GM23338 (cell line): ENCODE measurements at regions not wholly inside any gene's neighbourhood (a gene's known extent, or its start where the extent isn't known, plus 50 kb on each side); places are given as distances from the start of the nearest gene placed in this dataset.
A peak's percentile ranks its signal among the peaks of the same experiment; 100 is the strongest.

Experiments used
- ATAC-seq: fragments of 200-7000 bp; cut with Tn5 transposase; 3 replicates; pipeline ENCODE4 v1.9.1; 2020
- DNase-seq: peaks from one replicate; pipeline ENCODE4 v3.0.0-alpha.2; 2015; ENCODE audit warnings: low spot score
- H2AFZ ChIP-seq: fragments of 200-600 bp; sonication (generic); 2 replicates; pipeline ENCODE4 v1.8.0; 2016; ENCODE audit warnings: antibody characterized with exemption, mild to moderate bottlenecking, moderate library complexity
- H3F3A ChIP-seq: fragments of 200-600 bp; sonication (generic); replicated peaks from 2 replicates; pipeline ENCODE4 v1.8.0; 2017; ENCODE audit warnings: antibody characterized with exemption, mixed run types, low read depth
- H3K27ac ChIP-seq: fragments of 200-600 bp; sonication (generic); 2 replicates; pipeline ENCODE4 v1.6.1; 2016; ENCODE audit warnings: low read depth
- H3K27me3 ChIP-seq: fragments of 200-600 bp; sonication (generic); 2 replicates; pipeline ENCODE4 v1.8.0; 2016; ENCODE audit warnings: mild to moderate bottlenecking, mixed run types, moderate library complexity; ENCODE audit not compliant: insufficient read depth
- H3K36me3 ChIP-seq: fragments of 200-600 bp; sonication (generic); 2 replicates; pipeline ENCODE4 v1.8.0; 2016; ENCODE audit warnings: mild to moderate bottlenecking; ENCODE audit not compliant: insufficient read depth
- H3K4me1 ChIP-seq: fragments of 200-600 bp; sonication (generic); 2 replicates; pipeline ENCODE4 v1.8.0; 2016; ENCODE audit warnings: mild to moderate bottlenecking, moderate library complexity; ENCODE audit not compliant: insufficient read depth
- H3K4me2 ChIP-seq: fragments of 200-600 bp; sonication (generic); 2 replicates; pipeline ENCODE4 v1.7.1; 2017; ENCODE audit warnings: mixed run types
- H3K4me3 ChIP-seq: fragments of 200-600 bp; sonication (generic); 2 replicates; pipeline ENCODE4 v1.6.1; 2016; ENCODE audit warnings: mixed run types
- H3K79me2 ChIP-seq: fragments of 200-600 bp; sonication (generic); replicated peaks from 2 replicates; pipeline ENCODE4 v1.8.0; 2017; ENCODE audit warnings: mild to moderate bottlenecking; ENCODE audit not compliant: insufficient read depth
- H3K9me2 ChIP-seq: fragments of 200-600 bp; sonication (generic); 2 replicates; pipeline ENCODE4 v1.8.0; 2017; ENCODE audit not compliant: insufficient read depth
- H4K20me1 ChIP-seq: fragments of 200-600 bp; sonication (generic); replicated peaks from 2 replicates; pipeline ENCODE4 v1.8.0; 2017; ENCODE audit warnings: mild to moderate bottlenecking; ENCODE audit not compliant: insufficient read depth
- H3K27ac Mint-ChIP-seq: 2 replicates; pipeline ENCODE4 v1.8.0; 2020; ENCODE audit warnings: inconsistent platforms, mild to moderate bottlenecking, moderate library complexity, mixed read lengths
- H3K27me3 Mint-ChIP-seq: 3 replicates; pipeline ENCODE4 v1.8.0; 2022; ENCODE audit warnings: low read depth, mild to moderate bottlenecking, moderate library complexity, mixed read lengths, inconsistent platforms; ENCODE audit not compliant: insufficient read depth, poor library complexity
- H3K36me3 Mint-ChIP-seq: 3 replicates; pipeline ENCODE4 v1.8.0; 2021; ENCODE audit warnings: low read depth, mild to moderate bottlenecking, inconsistent platforms, moderate library complexity, mixed read lengths
- H3K4me1 Mint-ChIP-seq: 3 replicates; pipeline ENCODE4 v1.8.0; 2020; ENCODE audit warnings: mild to moderate bottlenecking, inconsistent platforms, mixed read lengths
- H3K4me3 Mint-ChIP-seq: 3 replicates; pipeline ENCODE4 v1.8.0; 2021; ENCODE audit warnings: moderate library complexity, mild to moderate bottlenecking, inconsistent platforms, mixed read lengths
- H3K9me3 Mint-ChIP-seq: 3 replicates; pipeline ENCODE4 v1.8.0; 2020; ENCODE audit warnings: moderate library complexity, mild to moderate bottlenecking, inconsistent platforms, mixed read lengths
- CTCF ChIP-seq, 2 experiments: fragments of 200-600 bp in 1 of 2; sonication (generic) in 1 of 2; conservative IDR thresholded peaks; 2 replicates each; pipeline versions ENCODE4 v1.5.1 to v1.6.1; 2016 to 2017; ENCODE audit warnings: antibody characterized with exemption in 2 of 2, low read depth in 2 of 2, mild to moderate bottlenecking in 2 of 2, moderate library complexity in 1 of 2
- ETS1 ChIP-seq: IDR thresholded peaks from 2 replicates; pipeline ENCODE4 v1.6.1; 2016; ENCODE audit warnings: antibody characterized with exemption
- JUNB ChIP-seq: IDR thresholded peaks from one replicate; pipeline ENCODE4 v1.6.1; 2016; ENCODE audit warnings: antibody characterized with exemption; ENCODE audit not compliant: unreplicated experiment
- POLR2AphosphoS5 ChIP-seq: IDR thresholded peaks from 2 replicates; pipeline ENCODE4 v1.6.1; 2016; ENCODE audit warnings: antibody characterized with exemption, low read depth
- REST ChIP-seq: IDR thresholded peaks from one replicate; pipeline ENCODE4 v1.6.1; 2018; ENCODE audit warnings: antibody characterized with exemption; ENCODE audit not compliant: unreplicated experiment
- ZNF462 ChIP-seq: fragments of 250-450 bp; sonication (Bioruptor Pico); IDR thresholded peaks from 2 replicates; pipeline ENCODE4 v1.5.0; 2020; ENCODE audit warnings: mild to moderate bottlenecking, moderate library complexity

- H2AFZ ChIP-seq, result no peak overlapping the region
- H3K79me2 ChIP-seq, result no peaks in the 10 kb centered on the region
- TF ChIP-seq JUNB, result no peak
- no peak for TF ChIP-seq POLR2AphosphoS5
- peak; percentile 91 to 92 for TF ChIP-seq CTCF (conservative IDR thresholded peaks at IDR 0.05; ENCODE audit: low read depth in 2 of 2)
- TF ChIP-seq REST, result no peak
- no peak for TF ChIP-seq ZNF462 (CRISPR knock-in tag)
- no peak for TF ChIP-seq ETS1
- H3K4me3 Mint-ChIP-seq, result no peak overlapping the region
- H3K27ac ChIP-seq, result no peak overlapping the region
- no peaks in the 10 kb centered on the region for H3K9me2 ChIP-seq
- peak; percentile 91 for DNase-seq
- peaks cover 5% of the 10 kb centered on the region for H3K27me3 Mint-ChIP-seq
- ATAC-seq, result peak; percentile 79
- no peak overlapping the region for H3K4me2 ChIP-seq
- no peaks in the 10 kb centered on the region; the same call in 2 of the 3 replicates for H3K9me3 Mint-ChIP-seq
- H3K36me3 ChIP-seq, result no peaks in the 10 kb centered on the region
- no peak overlapping the region for H3K4me3 ChIP-seq
- H3K27me3 ChIP-seq, result peaks cover 3% of the 10 kb centered on the region; the same call in 1 of the 2 replicates
- no peaks in the 10 kb centered on the region for H3F3A ChIP-seq
- H3K36me3 Mint-ChIP-seq, result no peaks in the 10 kb centered on the region
- H3K4me1 ChIP-seq, result peaks cover 5% of the 10 kb centered on the region; the same call in 1 of the 2 replicates
- peaks cover 22% of the 10 kb centered on the region for H3K4me1 Mint-ChIP-seq
- no peaks in the 10 kb centered on the region for H4K20me1 ChIP-seq
- no peak overlapping the region for H3K27ac Mint-ChIP-seq
Measured at GRCh38 chr9:19922476-19923118, 133.8 kb upstream of the SLC24A2 start.
